ENCODE measurements at regions not wholly inside any gene's neighbourhood (a gene's known extent, or its start where the extent isn't known, plus 50 kb on each side); places are given as distances from the start of the nearest gene placed in this dataset.
A peak's percentile ranks its signal among the peaks of the same experiment; 100 is the strongest.

DNA sequence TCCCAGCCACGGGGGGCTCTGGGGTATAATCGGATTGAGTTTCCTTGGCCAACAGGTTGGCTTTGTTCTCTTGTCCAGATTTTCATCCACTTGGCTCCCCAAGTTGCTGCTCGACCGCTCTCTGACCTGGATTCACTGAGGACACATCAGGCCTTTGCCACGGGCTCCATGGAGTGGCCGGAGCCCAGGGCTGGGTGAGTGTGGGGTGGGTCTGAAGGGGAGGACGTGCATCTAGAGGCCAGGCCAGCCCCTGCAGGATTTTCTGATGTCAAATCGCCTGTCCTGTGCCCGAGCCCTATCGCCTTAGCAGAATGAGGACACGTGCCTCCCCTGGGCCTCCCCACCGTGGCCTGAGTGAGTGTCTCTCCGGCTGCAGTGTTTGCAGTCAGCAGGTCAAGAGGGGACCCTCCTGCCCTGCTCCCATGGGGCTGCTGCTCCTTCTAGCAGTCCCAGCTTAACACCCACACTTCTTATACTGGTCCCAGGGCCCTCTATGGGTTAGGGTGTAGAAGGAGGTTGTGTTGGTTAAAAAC is 89.1 kb upstream of the BOD1 start:
- peaks cover 2% of the 10 kb centered on the region for H3K27me3 Mint-ChIP-seq (ENCODE audit: unreplicated experiment)
- H3K4me3 Mint-ChIP-seq (ENCODE audit: unreplicated experiment), result no peak overlapping the region
- H3K36me3 Mint-ChIP-seq (ENCODE audit: unreplicated experiment), result no peaks in the 10 kb centered on the region
- H3K27ac Mint-ChIP-seq (ENCODE audit: unreplicated experiment), result no peak overlapping the region
- H3K4me1 Mint-ChIP-seq (ENCODE audit: low read depth, unreplicated experiment), result peaks cover 38% of the 10 kb centered on the region
- TF ChIP-seq, protein P1, sequence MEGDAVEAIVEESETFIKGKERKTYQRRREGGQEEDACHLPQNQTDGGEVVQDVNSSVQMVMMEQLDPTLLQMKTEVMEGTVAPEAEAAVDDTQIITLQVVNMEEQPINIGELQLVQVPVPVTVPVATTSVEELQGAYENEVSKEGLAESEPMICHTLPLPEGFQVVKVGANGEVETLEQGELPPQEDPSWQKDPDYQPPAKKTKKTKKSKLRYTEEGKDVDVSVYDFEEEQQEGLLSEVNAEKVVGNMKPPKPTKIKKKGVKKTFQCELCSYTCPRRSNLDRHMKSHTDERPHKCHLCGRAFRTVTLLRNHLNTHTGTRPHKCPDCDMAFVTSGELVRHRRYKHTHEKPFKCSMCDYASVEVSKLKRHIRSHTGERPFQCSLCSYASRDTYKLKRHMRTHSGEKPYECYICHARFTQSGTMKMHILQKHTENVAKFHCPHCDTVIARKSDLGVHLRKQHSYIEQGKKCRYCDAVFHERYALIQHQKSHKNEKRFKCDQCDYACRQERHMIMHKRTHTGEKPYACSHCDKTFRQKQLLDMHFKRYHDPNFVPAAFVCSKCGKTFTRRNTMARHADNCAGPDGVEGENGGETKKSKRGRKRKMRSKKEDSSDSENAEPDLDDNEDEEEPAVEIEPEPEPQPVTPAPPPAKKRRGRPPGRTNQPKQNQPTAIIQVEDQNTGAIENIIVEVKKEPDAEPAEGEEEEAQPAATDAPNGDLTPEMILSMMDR (IDR thresholded peaks at IDR 0.05; ENCODE audit: partially characterized antibody, unreplicated experiment), result no peak
- peaks cover 6% of the 10 kb centered on the region for H3K9me3 Mint-ChIP-seq (ENCODE audit: unreplicated experiment)
- no peak for DNase-seq

DNA sequence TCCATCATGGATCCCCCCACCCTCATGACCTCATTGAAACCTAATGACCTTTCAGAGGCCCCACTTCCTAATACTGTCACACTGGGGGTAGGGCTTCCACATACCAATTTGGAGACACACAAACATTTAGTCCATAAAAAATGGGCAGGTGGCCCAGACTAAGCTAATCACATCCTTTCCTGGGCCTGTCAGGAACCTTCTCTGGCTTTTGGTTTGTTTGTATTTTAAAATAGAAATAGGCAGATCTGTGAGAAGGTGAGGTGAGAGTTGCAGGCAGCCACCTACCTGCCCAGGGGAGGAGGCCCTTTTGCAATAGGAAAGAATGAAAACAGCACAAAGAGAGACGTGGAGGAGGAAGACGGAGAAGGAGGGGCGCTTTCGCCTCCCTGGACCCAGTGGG is 90.2 kb upstream of the BOD1 start:
- H3K4me1 Mint-ChIP-seq (ENCODE audit: low read depth, unreplicated experiment), result peaks cover 39% of the 10 kb centered on the region
- TF ChIP-seq, protein P1 (IDR thresholded peaks at IDR 0.05; ENCODE audit: partially characterized antibody, unreplicated experiment), result no peak
- peaks cover 10% of the 10 kb centered on the region for H3K9me3 Mint-ChIP-seq (ENCODE audit: unreplicated experiment)
- H3K27me3 Mint-ChIP-seq (ENCODE audit: unreplicated experiment), result peaks cover 5% of the 10 kb centered on the region
- H3K27ac Mint-ChIP-seq (ENCODE audit: unreplicated experiment), result peak overlapping the region; percentile 70
- no peaks in the 10 kb centered on the region for H3K36me3 Mint-ChIP-seq (ENCODE audit: unreplicated experiment)
- no peak overlapping the region for H3K4me3 Mint-ChIP-seq (ENCODE audit: unreplicated experiment)
- no peak for DNase-seq

DNA sequence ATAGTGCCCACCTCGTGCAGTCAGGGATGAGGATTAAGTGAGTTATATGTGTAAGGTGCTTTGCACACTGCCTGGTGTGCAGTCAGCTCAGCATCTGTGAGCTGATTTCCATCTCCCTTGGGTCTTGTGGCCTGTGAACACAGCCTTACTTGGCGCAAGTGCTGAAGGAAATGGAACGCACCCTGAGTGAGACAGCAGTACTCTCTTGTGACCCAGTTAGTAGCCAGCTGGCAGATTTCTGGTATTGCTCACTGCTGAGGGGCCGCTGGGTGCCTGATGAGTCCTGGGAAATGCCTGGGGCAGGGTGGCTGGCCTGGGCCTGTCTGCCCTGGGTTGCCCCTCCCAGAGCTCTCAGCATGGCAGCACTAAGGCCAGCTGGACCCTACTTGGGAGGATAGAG is 90.9 kb upstream of the BOD1 start:
- H3K4me1 Mint-ChIP-seq (ENCODE audit: low read depth, unreplicated experiment), result peaks cover 39% of the 10 kb centered on the region
- H3K27ac Mint-ChIP-seq (ENCODE audit: unreplicated experiment), result peak overlapping the region; percentile 60
- DNase-seq, result peak; percentile 48
- H3K4me3 Mint-ChIP-seq (ENCODE audit: unreplicated experiment), result peak overlapping the region; percentile 39
- H3K27me3 Mint-ChIP-seq (ENCODE audit: unreplicated experiment), result peaks cover 5% of the 10 kb centered on the region
- peaks cover 9% of the 10 kb centered on the region for H3K9me3 Mint-ChIP-seq (ENCODE audit: unreplicated experiment)
- no peaks in the 10 kb centered on the region for H3K36me3 Mint-ChIP-seq (ENCODE audit: unreplicated experiment)
- TF ChIP-seq, protein P1 (IDR thresholded peaks at IDR 0.05; ENCODE audit: partially characterized antibody, unreplicated experiment), result no peak

DNA sequence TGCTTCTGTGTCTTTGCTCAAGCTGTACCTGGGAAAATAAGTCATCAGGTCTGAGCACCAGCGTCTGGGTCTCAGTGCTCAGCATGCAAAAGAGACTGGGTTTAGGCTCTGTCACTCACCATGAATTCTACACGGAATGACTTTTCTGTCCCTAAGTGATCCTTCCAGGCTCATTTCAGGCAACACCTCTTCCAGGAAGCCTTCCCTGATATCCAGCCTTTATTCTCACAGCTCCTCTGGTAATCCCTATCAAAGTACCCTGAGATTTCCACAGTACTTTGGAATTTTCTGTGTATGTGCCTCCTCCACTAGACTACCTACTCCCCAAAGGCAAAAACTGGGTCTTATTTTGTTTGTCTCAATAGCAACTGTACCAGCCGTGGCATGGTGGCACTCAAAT is 92.7 kb upstream of the BOD1 start:
- Mint-ChIP-seq H3K9me3 (ENCODE audit: unreplicated experiment) (peaks cover 9% of the 10 kb centered on the region), H3K27ac (ENCODE audit: unreplicated experiment) (peak overlapping the region; percentile 48), H3K27me3 (ENCODE audit: unreplicated experiment) (peaks cover 8% of the 10 kb centered on the region), H3K36me3 (ENCODE audit: unreplicated experiment) (no peaks in the 10 kb centered on the region), H3K4me1 (ENCODE audit: low read depth, unreplicated experiment) (peaks cover 48% of the 10 kb centered on the region), H3K4me3 (ENCODE audit: unreplicated experiment) (no peak overlapping the region)
- TF ChIP-seq, protein P1 (IDR thresholded peaks at IDR 0.05; ENCODE audit: partially characterized antibody, unreplicated experiment), result no peak
- no peak for DNase-seq

DNA sequence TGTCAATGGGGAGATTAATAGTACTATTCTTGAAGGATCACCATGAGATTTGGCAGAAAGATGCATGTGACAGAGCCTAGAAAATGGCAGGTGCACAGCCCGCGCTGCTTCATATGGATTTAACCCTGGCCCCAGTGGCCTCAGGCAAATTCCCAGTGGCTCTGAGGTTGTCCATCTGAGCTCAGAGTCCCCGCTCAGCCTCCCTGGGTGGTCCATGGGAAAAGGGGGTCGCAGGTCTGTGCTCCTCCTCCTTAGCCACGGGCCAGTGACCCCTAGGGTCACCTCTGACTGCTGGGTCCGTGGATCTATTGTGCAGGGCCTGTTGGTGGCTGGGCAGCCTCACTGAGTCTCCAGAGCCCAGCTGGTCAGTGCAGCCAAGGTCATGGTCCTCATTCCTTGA is 93.3 kb upstream of the BOD1 start:
- no peak for DNase-seq
- H3K27me3 Mint-ChIP-seq (ENCODE audit: unreplicated experiment), result peaks cover 9% of the 10 kb centered on the region
- no peak overlapping the region for H3K4me3 Mint-ChIP-seq (ENCODE audit: unreplicated experiment)
- peak overlapping the region; percentile 48 for H3K27ac Mint-ChIP-seq (ENCODE audit: unreplicated experiment)
- TF ChIP-seq, protein P1 (IDR thresholded peaks at IDR 0.05; ENCODE audit: partially characterized antibody, unreplicated experiment), result no peak
- peaks cover 5% of the 10 kb centered on the region for H3K9me3 Mint-ChIP-seq (ENCODE audit: unreplicated experiment)
- no peaks in the 10 kb centered on the region for H3K36me3 Mint-ChIP-seq (ENCODE audit: unreplicated experiment)
- peaks cover 47% of the 10 kb centered on the region for H3K4me1 Mint-ChIP-seq (ENCODE audit: low read depth, unreplicated experiment)
